ENCODE measurements at regions not wholly inside any gene's neighbourhood (a gene's known extent, or its start where the extent isn't known, plus 50 kb on each side); places are given as distances from the start of the nearest gene placed in this dataset.
"Not testable (repeated sequence)": the region's sequence is repeated elsewhere in the genome, so short reads cannot be mapped to it uniquely, and the experiment has no call there.

DNA sequence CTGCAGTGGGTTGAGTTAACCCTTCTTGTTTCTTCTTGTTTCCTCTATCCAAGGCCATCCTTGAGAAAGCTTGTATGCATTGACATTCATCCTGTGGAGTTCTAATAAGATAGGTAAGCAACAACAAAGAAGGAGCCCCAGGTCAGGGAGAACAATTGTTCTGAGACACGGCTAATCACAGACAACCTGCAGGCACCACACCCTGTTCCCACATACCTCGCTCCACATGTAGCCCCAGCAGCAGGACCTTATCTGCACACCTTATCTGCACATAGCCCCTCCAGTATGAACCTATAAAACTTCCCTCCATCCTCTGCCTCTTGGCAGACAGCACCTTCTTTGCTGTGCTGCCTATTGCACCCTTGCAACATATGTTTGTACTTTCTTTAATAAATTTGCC lies 129.1 kb downstream of the MSL3 start:
- no peak for DNase-seq (ENCODE audit: extremely low read depth, low read depth)
- TF ChIP-seq, protein P1, sequence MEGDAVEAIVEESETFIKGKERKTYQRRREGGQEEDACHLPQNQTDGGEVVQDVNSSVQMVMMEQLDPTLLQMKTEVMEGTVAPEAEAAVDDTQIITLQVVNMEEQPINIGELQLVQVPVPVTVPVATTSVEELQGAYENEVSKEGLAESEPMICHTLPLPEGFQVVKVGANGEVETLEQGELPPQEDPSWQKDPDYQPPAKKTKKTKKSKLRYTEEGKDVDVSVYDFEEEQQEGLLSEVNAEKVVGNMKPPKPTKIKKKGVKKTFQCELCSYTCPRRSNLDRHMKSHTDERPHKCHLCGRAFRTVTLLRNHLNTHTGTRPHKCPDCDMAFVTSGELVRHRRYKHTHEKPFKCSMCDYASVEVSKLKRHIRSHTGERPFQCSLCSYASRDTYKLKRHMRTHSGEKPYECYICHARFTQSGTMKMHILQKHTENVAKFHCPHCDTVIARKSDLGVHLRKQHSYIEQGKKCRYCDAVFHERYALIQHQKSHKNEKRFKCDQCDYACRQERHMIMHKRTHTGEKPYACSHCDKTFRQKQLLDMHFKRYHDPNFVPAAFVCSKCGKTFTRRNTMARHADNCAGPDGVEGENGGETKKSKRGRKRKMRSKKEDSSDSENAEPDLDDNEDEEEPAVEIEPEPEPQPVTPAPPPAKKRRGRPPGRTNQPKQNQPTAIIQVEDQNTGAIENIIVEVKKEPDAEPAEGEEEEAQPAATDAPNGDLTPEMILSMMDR (IDR thresholded peaks at IDR 0.05; ENCODE audit: low read depth, low read length), result no peak

DNA sequence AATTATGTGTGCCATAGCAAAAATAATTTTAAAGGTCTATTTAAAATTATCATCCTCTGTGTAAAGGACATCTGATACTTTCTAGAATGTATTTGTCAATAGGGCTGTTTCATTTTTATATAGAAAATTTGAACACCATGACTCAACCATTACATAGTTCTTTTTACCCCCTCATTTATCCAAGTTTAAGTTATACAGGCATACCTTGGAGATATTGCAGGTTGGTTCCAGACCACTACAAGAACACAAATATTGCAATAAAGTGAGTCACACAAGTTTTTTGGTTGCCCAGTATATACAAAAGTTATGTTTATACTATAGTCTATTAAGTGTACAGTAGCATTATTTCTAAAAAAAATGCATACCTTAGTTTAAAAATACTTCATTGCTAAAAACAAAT lies 130.4 kb downstream of the MSL3 start:
- TF ChIP-seq, protein P1 (IDR thresholded peaks at IDR 0.05; ENCODE audit: low read depth, low read length), result no peak

GRCh38 chrX:11889791-11890190 lies 131.8 kb downstream of the MSL3 start:
- DNase-seq (ENCODE audit: extremely low read depth, low read depth), result no peak
- TF ChIP-seq, protein P1 (IDR thresholded peaks at IDR 0.05; ENCODE audit: low read depth, low read length), result no peak

More for the DNA sequence above, 130.4 kb downstream of the MSL3 start:
- DNase-seq (ENCODE audit: extremely low read depth, low read depth), result no peak

- no peak for DNase-seq (ENCODE audit: extremely low read depth, low read depth)
- TF ChIP-seq, protein P1 (IDR thresholded peaks at IDR 0.05; ENCODE audit: low read depth, low read length), result no peak
Observed at GRCh38 chrX:11890836-11891514, 132.9 kb downstream of the MSL3 start.

- DNase-seq (ENCODE audit: extremely low read depth, low read depth), result no peak
- TF ChIP-seq, protein P1 (IDR thresholded peaks at IDR 0.05; ENCODE audit: low read depth, low read length), result no peak
Observed at GRCh38 chrX:11893933-11894710, 136.1 kb downstream of the MSL3 start.

DNA sequence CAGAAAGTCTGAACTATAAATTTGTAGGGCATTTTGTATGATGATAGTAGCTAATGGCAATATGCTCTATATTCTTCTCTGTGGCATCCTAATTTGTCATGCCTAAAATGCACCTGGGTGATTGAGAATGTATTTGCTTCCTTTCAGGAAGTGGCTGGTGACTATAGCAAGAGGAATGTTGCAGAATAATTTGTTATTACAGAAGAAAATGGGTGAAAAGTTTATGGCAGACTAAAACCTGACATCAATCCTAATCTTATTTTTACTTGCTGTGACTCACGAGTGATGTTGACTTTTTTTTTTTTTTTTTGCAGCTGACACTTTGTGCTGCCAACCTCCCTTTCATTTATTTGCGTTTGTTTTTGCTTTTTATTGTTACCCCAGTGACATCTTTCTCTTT lies 141.1 kb downstream of the MSL3 start:
- TF ChIP-seq, protein P1 (IDR thresholded peaks at IDR 0.05; ENCODE audit: low read depth, low read length), result no peak
- DNase-seq (ENCODE audit: extremely low read depth, low read depth), result no peak

GRCh38 chrX:11905933-11906332 lies 147.9 kb downstream of the MSL3 start:
- not testable (repeated sequence) for DNase-seq (ENCODE audit: extremely low read depth, low read depth)
